GM21423 (cell line): ENCODE measurements at regions not wholly inside any gene's neighbourhood (a gene's known extent, or its start where the extent isn't known, plus 50 kb on each side); places are given as distances from the start of the nearest gene placed in this dataset.

Experiments
- ATAC-seq: cut with Tn5 transposase; IDR thresholded peaks from one replicate; pipeline ENCODE4 v1.9.1; 2021; ENCODE audit warnings: mild to moderate bottlenecking, moderate library complexity; ENCODE audit not compliant: unreplicated experiment

GRCh38 chr10:58016614-58017013, 251.1 kb downstream of the IPMK start:
- ATAC-seq, result no peak

GRCh38 chr10:58014436-58014835, 253.3 kb downstream of the IPMK start:
- ATAC-seq, result no peak

GRCh38 chr10:58013406-58013805, 254.3 kb downstream of the IPMK start:
- no peak for ATAC-seq

- no peak for ATAC-seq
Observed at GRCh38 chr10:58010073-58010702, 257.5 kb downstream of the IPMK start.

DNA sequence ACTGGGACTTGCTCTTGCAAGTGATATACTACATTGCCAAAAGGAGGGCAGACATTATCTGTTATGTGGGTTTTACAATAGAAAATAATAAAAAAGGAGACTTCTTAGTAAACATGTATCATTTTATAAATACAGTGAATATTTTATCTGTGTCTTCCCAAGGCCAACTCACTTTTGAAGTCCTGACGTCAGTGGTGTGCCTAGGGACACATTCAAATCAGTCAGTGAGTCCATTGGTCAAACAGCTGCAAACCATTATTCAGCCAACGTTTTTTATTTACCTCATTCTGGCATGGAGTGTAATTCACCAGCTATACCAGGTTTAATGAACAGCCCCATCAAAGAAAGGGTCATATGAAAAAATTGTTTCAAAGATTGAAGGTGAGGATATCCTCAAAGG, 263.7 kb downstream of the IPMK start:
- ATAC-seq, result no peak

DNA sequence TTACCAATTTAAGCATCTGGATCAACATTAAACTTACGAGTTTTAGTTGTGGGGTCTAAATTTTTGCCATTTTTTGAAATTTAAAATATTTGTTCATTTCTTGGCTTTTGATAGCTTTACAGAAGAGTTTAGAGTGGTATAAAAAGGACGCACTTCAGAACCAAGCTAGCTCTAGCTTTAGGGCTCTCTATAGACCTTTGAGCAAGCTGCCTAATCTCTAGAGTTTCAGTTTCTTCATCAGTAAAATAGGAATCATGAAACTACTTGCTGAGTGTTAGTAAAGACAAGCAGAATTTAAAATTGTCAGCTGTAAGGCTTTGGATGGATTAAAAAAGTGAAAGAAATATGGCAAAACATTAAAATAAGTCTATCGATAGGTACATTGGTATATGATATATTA, 266.5 kb downstream of the IPMK start:
- ATAC-seq, result no peak

DNA sequence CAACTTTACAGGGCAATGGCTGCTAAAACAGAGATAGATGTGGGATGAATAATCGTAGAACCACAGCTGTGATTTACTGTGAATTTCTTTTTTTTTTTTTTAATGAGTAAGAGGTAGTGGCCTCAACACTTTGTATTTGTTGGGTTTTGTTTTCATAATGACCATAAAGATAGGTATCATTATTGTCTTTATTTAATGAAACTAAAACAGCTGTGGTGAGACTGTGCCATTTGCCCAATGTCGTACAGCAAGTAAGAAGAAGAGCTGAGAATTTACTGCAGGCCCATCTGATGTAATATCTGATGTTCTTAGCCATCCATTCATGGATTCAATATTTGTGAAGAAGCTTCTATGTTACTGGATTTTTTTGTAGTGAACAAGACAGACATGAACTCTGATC, 271.2 kb downstream of the IPMK start:
- no peak for ATAC-seq

- ATAC-seq, result no peak
Observed at GRCh38 chr10:57993302-57993701, 274.4 kb downstream of the IPMK start.

DNA sequence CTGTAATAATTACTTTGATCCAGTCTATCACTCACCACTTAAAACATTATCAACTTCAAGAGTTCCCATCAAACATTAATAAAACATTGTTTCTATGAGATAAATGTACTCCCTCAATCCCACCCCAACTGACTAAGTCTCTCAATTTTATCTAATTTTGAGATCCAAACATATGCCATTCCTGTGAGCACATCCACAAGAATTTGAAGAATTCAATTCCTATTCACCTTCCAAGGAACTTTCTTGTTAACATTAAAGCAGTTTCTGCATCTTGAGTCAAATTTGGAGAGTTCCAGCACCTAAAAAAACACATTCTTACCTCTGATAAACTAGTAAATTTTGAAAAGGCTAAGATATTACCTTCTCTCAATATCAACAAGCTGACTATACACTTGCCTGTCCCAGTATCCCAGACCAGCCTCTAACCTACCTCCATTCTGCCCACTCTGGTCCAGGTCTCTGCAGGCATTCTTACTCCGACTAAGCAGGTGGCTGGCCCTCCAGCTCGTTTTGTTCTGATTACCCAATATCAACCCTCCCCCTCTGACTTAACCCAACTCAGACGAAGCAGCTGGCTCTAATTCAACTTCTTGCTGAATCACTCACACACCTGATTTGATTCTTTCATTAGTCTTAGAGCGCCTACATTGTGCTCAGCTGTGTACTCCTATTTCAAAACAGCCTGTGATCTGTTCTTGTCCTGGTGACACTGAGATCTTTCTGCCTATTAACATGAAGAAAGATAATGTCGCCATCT, 275.2 kb downstream of the IPMK start:
- no peak for ATAC-seq

GRCh38 chr10:57988964-57989363, 278.7 kb downstream of the IPMK start:
- ATAC-seq, result no peak

- ATAC-seq, result no peak
Observed at GRCh38 chr10:57987055-57987721, 280.5 kb downstream of the IPMK start.

GRCh38 chr10:57986422-57986821, 281.3 kb downstream of the IPMK start:
- no peak for ATAC-seq

GRCh38 chr10:57983281-57983791, 284.4 kb downstream of the IPMK start:
- ATAC-seq, result no peak

- ATAC-seq, result no peak
Observed at GRCh38 chr10:57982091-57982490, 285.6 kb downstream of the IPMK start.

DNA sequence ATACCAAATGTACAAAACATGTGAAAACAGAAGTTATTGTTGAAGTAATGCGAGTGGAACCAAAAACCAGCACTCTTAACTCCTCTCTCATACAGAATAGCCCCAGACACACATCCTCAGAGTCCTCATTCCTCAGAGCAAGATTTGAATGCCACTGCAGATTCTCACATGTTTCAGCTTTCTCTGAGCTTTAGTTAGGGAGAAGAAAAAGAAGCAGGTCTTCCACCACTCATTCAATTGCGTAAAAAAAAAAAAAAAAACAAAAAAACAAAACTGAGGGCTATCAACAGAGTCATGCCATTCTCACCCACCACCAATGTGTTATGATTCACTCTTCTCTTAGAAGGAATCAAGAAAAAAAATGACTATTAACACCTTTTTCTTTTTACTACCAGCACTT, 287.7 kb downstream of the IPMK start:
- no peak for ATAC-seq

DNA sequence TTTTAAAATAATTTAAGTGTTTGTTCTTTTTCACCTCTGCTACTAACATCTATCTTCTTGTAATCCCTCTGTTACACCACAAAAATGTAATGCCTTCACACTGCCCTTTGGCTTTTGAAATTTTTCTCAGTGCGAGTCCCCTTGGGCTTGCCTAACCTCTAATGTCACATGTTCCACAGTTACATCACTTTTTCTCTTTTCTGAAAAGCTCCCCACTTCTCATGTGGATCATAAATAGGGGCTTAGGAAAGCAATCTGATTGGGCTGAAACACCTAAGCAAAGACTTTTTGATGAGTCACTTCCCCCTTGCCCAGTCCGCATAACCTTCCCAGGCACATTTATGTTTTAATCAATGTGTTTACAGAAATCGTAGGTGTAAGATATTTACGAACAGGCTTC, 288.2 kb downstream of the IPMK start:
- ATAC-seq, result no peak

GRCh38 chr10:57977262-57977661, 290.4 kb downstream of the IPMK start:
- ATAC-seq, result no peak

- ATAC-seq, result no peak
Observed at GRCh38 chr10:57973451-57973850, 294.2 kb downstream of the IPMK start.

GRCh38 chr10:57972783-57973182, 294.9 kb downstream of the IPMK start:
- no peak for ATAC-seq

DNA sequence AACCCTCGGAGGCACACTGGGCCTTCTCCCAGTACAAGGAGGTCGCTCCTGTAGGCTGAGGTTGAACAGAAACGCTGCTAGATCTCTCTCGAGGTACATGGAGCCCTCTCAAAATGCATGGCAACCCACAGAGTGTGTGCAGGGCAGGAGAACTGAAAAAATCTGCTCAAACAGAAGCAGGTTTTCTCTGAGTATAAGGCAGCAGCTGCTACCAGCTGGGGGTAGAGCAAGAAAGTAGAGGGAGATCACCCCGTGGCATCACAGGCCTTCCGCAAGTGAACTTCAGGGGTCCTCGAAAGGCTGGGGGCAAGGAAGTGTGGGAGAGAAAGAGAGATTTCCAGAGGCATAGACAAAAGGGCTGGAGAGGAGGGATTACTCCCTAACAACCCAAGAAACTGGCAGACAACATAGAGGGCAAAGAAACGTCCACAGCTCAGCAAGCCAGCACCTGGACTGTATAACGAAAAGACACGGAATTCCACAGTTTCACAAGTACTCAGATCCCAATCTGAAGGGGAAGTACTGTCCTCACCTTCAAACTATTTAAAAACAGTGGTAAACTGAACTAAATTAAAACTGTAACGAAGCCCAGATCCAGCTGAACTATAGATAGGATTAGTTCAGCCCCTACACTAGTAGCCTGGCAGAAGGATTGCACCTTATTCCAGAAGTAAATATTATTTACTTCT, 299.2 kb downstream of the IPMK start:
- ATAC-seq, result no peak

DNA sequence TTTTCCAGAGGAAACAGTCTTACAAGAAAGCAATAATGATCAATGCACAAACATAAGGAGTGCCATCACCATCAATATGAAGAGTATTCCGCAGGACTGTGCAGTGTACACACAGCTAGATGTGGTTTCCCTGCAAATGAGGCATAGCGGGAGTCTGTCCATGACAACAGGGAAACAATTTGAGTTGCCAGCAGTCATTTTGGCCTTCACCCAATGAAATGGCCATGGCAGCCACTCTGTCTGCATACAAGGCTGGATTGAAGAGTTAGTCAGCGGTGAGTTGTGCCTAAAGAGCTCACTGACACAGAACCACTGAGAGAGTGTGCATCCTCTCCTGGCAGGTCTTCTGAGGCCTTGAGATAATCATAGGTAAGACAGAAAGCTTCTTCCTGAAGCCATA, 303.3 kb downstream of the IPMK start:
- ATAC-seq, result no peak
